ENCODE measurements at regions not wholly inside any gene's neighbourhood (a gene's known extent, or its start where the extent isn't known, plus 50 kb on each side); places are given as distances from the start of the nearest gene placed in this dataset.

DNA sequence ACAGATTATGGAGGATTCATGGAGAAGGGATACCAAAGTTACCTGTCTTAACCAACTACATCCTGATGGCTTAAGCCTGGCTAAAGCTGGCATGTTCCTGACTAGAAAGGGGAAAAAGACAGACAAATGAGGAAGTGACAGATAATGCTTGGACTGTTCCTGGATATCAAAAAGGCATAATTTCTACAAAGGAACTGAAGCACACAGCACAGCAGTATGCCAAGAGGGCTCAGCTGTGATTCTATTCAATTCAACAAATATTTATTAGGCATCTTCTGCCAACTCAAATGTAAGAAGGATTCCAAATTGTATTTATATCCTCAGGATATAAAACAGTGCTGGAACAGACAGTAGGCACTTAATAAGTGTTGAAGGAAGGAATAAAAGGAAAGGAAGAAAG lies 59.5 kb downstream of the KLF12 start:
- Histone ChIP-seq H3K27me3 (replicated peaks; ENCODE audit: insufficient read depth) (no peaks in the 10 kb centered on the region), H3K36me3 (no peaks in the 10 kb centered on the region), H3K4me1 (ENCODE audit: control insufficient read depth in 1 of 2, low read depth in 2 of 2) (peaks cover 25 to 56% of the 10 kb centered on the region in 2 donors), H3K9me3 (no peaks in the 10 kb centered on the region), H3K4me3 (no peak overlapping the region), H3K27ac (no peak overlapping the region)
- DNase-seq (ENCODE audit: low spot score) (no peak), ATAC-seq (ENCODE audit: insufficient number of reproducible peaks, low FRiP score, low read depth) (no peak)
- TF ChIP-seq CTCF (IDR thresholded peaks at IDR 0.05) = no peak

- Histone ChIP-seq H3K27me3 (replicated peaks; ENCODE audit: insufficient read depth) (no peaks in the 10 kb centered on the region), H3K36me3 (no peaks in the 10 kb centered on the region), H3K9me3 (no peaks in the 10 kb centered on the region), H3K4me3 (no peak overlapping the region), H3K27ac (no peak overlapping the region), H3K4me1 (ENCODE audit: control insufficient read depth in 1 of 2, low read depth in 2 of 2) (peaks cover 24 to 52% of the 10 kb centered on the region in 2 donors)
- TF ChIP-seq CTCF (IDR thresholded peaks at IDR 0.05) = no peak
- no peak for DNase-seq (ENCODE audit: low spot score)
- no peak for ATAC-seq (ENCODE audit: insufficient number of reproducible peaks, low FRiP score, low read depth)
Observed at GRCh38 chr13:74073274-74073673, 60.9 kb downstream of the KLF12 start.

- no peaks in the 10 kb centered on the region for H3K36me3 ChIP-seq
- H3K27ac ChIP-seq = no peak overlapping the region
- H3K27me3 ChIP-seq (replicated peaks; ENCODE audit: insufficient read depth) = no peaks in the 10 kb centered on the region
- H3K9me3 ChIP-seq = no peaks in the 10 kb centered on the region
- peaks cover 17 to 55% of the 10 kb centered on the region in 2 donors for H3K4me1 ChIP-seq (ENCODE audit: control insufficient read depth in 1 of 2, low read depth in 2 of 2)
- ATAC-seq (ENCODE audit: insufficient number of reproducible peaks, low FRiP score, low read depth) = no peak
- no peak for TF ChIP-seq CTCF (IDR thresholded peaks at IDR 0.05)
- no peak overlapping the region for H3K4me3 ChIP-seq
- DNase-seq (ENCODE audit: low spot score) = no peak
Observed at GRCh38 chr13:74070513-74070912, 63.7 kb downstream of the KLF12 start.

GRCh38 chr13:74070065-74070464 lies 64.1 kb downstream of the KLF12 start:
- H3K36me3 ChIP-seq = no peaks in the 10 kb centered on the region
- no peaks in the 10 kb centered on the region for H3K9me3 ChIP-seq
- H3K27me3 ChIP-seq (replicated peaks; ENCODE audit: insufficient read depth) = no peaks in the 10 kb centered on the region
- no peak overlapping the region for H3K4me3 ChIP-seq
- no peak overlapping the region for H3K27ac ChIP-seq
- no peak for TF ChIP-seq CTCF (IDR thresholded peaks at IDR 0.05)
- ATAC-seq (ENCODE audit: insufficient number of reproducible peaks, low FRiP score, low read depth) (no peak), DNase-seq (ENCODE audit: low spot score) (no peak)
- peaks cover 16 to 51% of the 10 kb centered on the region in 2 donors for H3K4me1 ChIP-seq (ENCODE audit: control insufficient read depth in 1 of 2, low read depth in 2 of 2)

DNA sequence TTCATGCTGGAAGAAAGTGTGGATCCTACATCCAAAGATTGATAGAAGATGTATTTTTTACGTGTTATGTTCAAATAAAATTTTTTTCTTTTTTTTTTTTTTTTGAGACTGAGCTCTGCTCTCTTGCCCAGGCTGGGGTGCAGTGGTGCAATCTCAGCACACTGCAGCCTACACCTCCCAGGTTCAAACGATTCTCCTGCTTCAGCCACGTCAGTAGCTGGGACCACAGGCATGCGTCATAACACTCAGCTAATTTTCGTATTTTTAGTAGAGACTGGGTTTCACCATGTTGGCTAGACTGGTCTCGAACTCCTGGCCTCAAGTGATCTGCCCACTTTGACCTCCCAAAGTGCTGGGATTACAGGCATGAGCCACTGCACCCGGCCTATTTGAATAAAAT lies 65.7 kb downstream of the KLF12 start:
- ATAC-seq (ENCODE audit: insufficient number of reproducible peaks, low FRiP score, low read depth) = no peak
- Histone ChIP-seq H3K27ac (no peak overlapping the region), H3K36me3 (no peaks in the 10 kb centered on the region), H3K4me1 (ENCODE audit: control insufficient read depth in 1 of 2, low read depth in 2 of 2) (peaks cover 11 to 49% of the 10 kb centered on the region in 2 donors), H3K4me3 (no peak overlapping the region), H3K9me3 (no peaks in the 10 kb centered on the region), H3K27me3 (replicated peaks; ENCODE audit: insufficient read depth) (no peaks in the 10 kb centered on the region)
- no peak for DNase-seq (ENCODE audit: low spot score)
- TF ChIP-seq CTCF (IDR thresholded peaks at IDR 0.05) = no peak
